ENCODE measurements at regions not wholly inside any gene's neighbourhood (a gene's known extent, or its start where the extent isn't known, plus 50 kb on each side); places are given as distances from the start of the nearest gene placed in this dataset.

DNA sequence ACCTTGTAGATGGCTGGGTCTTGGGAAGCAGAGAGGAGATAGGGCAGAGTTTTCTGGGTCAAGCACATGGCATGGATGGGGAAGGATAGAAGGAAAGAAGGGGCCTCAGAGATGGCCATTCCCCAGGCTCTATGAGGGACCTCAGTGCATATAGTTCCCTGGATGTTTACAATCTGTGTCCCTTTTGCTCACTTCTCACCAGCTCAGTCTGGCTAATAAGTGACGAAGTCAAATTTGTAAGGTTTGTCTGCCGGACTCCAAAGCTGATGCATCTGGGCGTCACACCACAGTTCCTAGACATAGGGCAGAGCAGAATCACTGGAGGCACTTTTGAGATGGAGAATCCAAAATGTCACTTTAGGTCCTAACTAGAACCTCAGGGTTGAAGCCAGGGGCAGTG lies 416.4 kb upstream of the PROX1 start:
- H2BK15ac ChIP-seq (ENCODE audit: low read depth, low read length): no peak overlapping the region
- H3K36me3 ChIP-seq (ENCODE audit: control insufficient read depth, insufficient read depth, low read length): no peaks in the 10 kb centered on the region
- BruUV-seq (replicated peaks): no TSS peak
- no CpG with 5 or more reads among the region's 3 CpGs for WGBS, 2 experiments (ENCODE audit: extremely low coverage in 2 of 2, insufficient read length in 1 of 2)
- H3K18ac ChIP-seq (ENCODE audit: low read depth, low read length): no peak overlapping the region
- H3K9me3 ChIP-seq (ENCODE audit: control insufficient read depth, insufficient read depth, low read length): peaks cover 24% of the 10 kb centered on the region
- H3K4me2 ChIP-seq (ENCODE audit: low read depth, low read length): no peak overlapping the region
- H3K56ac ChIP-seq (ENCODE audit: extremely low read depth, insufficient read depth, low read length): no peak overlapping the region
- no peak overlapping the region for H3K4ac ChIP-seq (ENCODE audit: low read depth, low read length)
- H3K27me3 ChIP-seq (ENCODE audit: control insufficient read depth, insufficient read depth, low read length): no peaks in the 10 kb centered on the region
- dilution Hi-C loops (cut with HindIII; ENCODE audit: low sequenced_read_pairs, unreplicated experiment): no loop called here
- in situ Hi-C loops (cut with MboI; ENCODE audit: low sequenced_read_pairs): no loop called here
- H3K9me1 ChIP-seq (ENCODE audit: insufficient read depth, low read length): no peaks in the 10 kb centered on the region
- no peaks in the 10 kb centered on the region for H3K4me1 ChIP-seq (ENCODE audit: control insufficient read depth, insufficient read depth, low read length)
- no peak overlapping the region for H4K91ac ChIP-seq (ENCODE audit: insufficient read depth, low read depth, low read length)
- no peak for TF ChIP-seq RFX5 (IDR thresholded peaks at IDR 0.05; ENCODE audit: low read depth, low read length)
- intact Hi-C loops (cut with micrococcal nuclease): no loop called here
- no peak overlapping the region for H3K27ac ChIP-seq (ENCODE audit: insufficient read depth, low read length)
- no peak overlapping the region for H3K14ac ChIP-seq (replicated peaks; ENCODE audit: low read depth, low read length)
- no peaks in the 10 kb centered on the region for H4K20me1 ChIP-seq (ENCODE audit: insufficient read depth, low read length)
- ATAC-seq (ENCODE audit: low read depth) (no peak), DNase-seq (no peak)
- no peak overlapping the region for H2AFZ ChIP-seq (replicated peaks; ENCODE audit: low read length, poor library complexity)
- H2BK20ac ChIP-seq (ENCODE audit: low read depth, low read length): no peak overlapping the region
- no peak overlapping the region for H2AK5ac ChIP-seq (ENCODE audit: low read depth, low read length)
- H3K4me3 ChIP-seq (ENCODE audit: insufficient read depth, low read depth, low read length): no peak overlapping the region
- H2BK120ac ChIP-seq (ENCODE audit: low read depth, low read length): no peak overlapping the region
- H3K79me1 ChIP-seq (ENCODE audit: low read depth in 1 of 2, low read length in 2 of 2): no peaks in the 10 kb centered on the region
- H3K9ac ChIP-seq (ENCODE audit: low read depth, low read length): no peak overlapping the region
- no peak overlapping the region for H2AK9ac ChIP-seq (replicated peaks; ENCODE audit: low read depth, low read length, poor library complexity)
- POLR2A ChIA-PET (ENCODE audit: unreplicated experiment): no interaction called here
- no peak overlapping the region for H4K8ac ChIP-seq (ENCODE audit: low read depth in 2 of 2, low read length in 2 of 2)
- H3K23ac ChIP-seq (ENCODE audit: low read depth, low read length): no peak overlapping the region
- CTCF ChIA-PET: no interaction called here
- no peak overlapping the region for H4K5ac ChIP-seq (ENCODE audit: low read depth, low read length)
- no peak overlapping the region for H2BK5ac ChIP-seq (ENCODE audit: low read depth, low read length, poor library complexity, severe bottlenecking)

All from IMR-90 (cell line).